ENCODE measurements at regions not wholly inside any gene's neighbourhood (a gene's known extent, or its start where the extent isn't known, plus 50 kb on each side); places are given as distances from the start of the nearest gene placed in this dataset.

GRCh38 chr12:124630791-124631313 lies 63.4 kb upstream of the NCOR2 start:
- no peak for DNase-seq (ENCODE audit: low spot score)

DNA sequence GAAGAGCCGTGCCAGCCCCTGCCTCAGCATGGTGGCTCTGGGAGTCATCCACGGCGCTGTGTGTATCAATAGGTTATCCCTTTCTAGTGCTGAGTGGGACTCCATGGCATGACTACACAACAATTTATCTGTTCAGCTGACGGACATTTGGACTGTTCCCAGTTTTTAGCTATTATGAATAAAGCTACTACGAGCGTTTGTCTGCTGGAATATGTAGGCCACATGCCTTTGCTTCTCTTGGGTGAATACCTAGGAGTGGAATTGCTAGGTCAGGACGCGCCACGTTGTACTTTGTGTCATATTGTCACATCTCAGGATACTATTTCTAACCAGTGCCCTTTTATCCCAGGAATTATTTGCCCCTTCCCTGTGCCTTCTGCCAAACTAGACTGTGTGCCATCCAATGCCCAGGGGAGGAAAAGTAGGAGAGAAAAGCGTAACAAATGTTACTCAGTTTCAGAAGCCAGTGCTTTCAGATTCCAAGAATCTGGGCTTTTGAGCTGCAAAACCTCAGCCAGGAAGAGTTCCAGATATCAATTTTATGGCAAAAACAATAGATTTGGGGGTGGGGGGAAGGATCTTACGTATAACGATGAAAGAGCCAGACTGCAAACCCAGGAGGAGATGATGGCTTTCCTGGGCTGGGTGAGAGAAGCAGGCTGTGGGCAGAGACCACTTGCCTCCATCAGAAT lies 62.5 kb upstream of the NCOR2 start:
- DNase-seq (ENCODE audit: low spot score), result no peak

GRCh38 chr12:124629117-124629516 lies 61.7 kb upstream of the NCOR2 start:
- DNase-seq (ENCODE audit: low spot score), result no peak

DNA sequence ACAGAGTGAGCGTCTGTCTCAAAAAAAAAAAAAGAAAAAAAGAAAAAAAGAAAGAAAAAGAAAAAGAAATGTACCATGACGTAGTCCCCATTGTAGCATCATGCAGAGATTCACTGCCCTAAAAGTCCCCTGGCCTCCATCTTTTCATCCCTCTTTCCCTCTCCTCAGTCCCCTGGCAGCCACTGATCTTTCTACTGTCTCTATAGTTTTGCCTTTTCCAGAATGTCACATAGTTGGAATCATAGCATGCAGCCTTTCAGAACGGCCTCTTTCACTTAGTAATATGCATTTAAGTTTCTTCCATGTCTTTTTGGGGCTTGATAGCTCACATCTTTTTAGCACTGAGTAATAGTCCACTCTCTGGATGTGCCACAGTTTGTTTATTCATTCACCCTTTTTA lies 60.5 kb upstream of the NCOR2 start:
- no peak for DNase-seq (ENCODE audit: low spot score)

- peak; percentile 42 for DNase-seq (ENCODE audit: low spot score)
Measured at GRCh38 chr12:124626971-124627411, 59.6 kb upstream of the NCOR2 start.

GRCh38 chr12:124625867-124626675 lies 58.7 kb upstream of the NCOR2 start:
- no peak for DNase-seq (ENCODE audit: low spot score)

DNA sequence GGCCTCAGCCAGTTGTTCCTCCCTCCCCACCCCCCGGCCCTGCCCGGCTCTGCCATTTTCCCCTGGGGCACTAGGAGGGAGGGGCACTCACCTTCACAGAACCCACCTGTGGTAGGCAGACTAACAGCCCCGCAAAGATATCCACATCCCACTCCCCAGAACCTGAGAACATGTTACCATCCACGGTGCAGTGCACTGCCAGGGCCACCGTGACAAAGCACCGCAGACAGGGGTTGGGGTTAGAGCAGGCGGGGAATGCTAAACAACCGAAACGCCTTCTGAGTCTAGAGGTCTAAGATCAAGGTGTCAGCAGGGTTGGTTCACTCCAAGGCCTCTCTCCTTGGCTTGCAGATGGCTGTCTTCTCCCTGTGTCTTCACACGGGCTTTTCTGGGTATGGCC lies 57.4 kb upstream of the NCOR2 start:
- no peak for DNase-seq (ENCODE audit: low spot score)

DNA sequence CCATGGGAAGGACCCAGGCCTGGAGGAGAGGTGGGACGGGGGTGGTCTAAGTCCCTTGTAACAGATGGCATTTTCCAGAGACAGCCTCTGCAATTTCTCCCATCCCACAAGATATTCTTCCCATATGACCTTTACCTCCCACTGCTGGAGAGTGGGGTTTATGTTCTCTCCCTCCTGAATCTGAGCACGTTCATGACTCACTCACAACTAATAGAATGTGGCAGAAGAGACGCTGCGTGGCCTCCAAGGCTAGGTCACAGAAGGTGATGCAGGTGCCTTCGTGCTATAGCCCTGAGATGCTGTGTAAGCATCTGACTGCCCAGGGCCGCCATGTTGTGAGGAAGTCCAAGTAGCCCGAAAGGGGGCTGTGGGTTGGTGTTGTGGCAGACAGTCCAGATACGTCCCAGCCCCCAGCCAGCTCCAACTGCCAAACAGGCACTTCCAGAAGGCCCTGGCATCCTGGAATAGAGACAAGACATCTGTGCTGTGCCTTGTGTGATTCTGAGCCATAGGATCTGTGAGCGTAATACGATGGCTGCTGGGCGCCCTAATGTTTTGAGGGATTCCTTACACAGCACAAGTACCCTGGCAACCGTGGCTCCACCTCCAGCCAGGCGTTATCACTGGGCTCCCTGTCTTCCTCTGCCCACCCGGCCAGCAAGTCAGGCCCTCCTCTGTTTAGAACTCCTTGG lies 56.1 kb upstream of the NCOR2 start:
- no peak for DNase-seq (ENCODE audit: low spot score)

GRCh38 chr12:124622764-124623163 lies 55.4 kb upstream of the NCOR2 start:
- DNase-seq (ENCODE audit: low spot score), result no peak

DNA sequence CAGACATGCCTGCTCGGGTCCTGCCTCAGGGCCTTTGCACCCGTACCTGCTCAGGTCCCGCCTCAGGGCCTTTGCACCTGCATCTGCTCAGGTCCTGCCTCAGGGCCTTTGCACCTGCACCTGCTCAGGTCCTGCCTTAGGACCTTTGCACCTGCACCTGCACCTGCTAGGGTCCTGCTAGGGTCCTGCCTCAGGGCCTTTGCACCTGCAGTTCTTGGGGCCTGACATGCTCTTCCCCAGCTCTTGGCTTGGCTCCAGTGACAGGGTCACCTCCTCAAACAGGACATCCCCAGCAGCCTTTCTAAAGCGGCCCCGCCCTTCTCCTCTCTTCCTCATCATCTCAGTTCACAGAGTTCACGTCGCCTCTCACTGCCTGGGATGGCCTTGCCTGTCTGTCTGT lies 54.9 kb upstream of the NCOR2 start:
- no peak for DNase-seq (ENCODE audit: low spot score)

- DNase-seq (ENCODE audit: low spot score), result no peak
Measured at GRCh38 chr12:124621296-124621660, 53.9 kb upstream of the NCOR2 start.

DNA sequence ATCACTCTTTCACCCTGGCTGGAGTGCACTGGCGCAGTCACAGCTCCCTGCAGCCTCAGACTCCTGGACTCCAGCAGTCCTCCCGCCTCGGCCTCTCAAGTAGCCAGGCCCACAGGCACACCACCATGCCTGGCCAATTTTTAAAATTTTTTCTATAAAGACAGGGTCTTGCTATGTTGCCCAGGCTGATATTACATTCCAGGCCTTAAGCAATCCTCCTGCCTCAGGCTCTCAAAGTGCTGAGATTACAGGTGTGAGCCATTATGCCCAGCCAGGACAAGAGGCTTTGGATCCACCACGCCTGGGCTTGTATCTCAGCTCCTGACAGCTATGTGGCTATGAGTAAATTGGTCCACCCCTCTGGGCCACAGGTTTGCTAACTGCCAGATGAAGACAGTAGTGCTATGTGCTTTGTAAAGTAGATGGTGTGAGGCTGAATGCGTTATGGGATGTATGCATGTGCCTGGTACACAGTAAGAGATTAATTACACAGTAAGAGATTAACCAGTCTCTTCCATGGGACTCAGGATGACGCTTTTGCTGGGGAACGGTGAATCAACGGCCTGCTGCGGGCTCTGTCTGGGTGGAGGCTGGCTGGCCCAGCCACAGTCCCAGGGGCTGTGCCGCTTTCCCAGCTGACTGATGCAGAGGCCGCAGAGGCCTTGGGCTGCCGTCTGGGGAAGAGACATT lies 53.3 kb upstream of the NCOR2 start:
- DNase-seq (ENCODE audit: low spot score), result no peak

GRCh38 chr12:124618291-124618902 lies 51.0 kb upstream of the NCOR2 start:
- no peak for DNase-seq (ENCODE audit: low spot score)

DNA sequence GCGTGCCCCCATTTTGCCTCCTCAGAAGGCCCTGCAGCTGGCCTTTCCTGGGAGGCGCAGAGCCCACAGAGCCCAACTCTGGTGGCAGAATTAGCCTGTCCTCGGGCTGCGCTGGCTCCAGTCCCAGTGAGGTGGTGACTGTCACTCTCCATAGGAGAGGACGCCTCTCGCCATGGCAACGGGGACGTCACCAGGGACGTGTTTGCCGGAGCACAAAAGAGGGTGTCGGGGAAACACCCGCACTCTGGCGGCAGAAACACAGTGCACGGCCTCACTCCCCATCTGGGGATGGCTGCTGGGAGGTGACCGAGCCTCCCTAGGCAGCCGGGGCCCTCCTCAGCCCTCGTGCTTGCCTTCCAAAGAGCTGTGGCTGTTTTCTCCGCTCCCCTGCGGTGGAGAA lies 50.2 kb upstream of the NCOR2 start:
- peak; percentile 57 for DNase-seq (ENCODE audit: low spot score)

Measured in cerebellar cortex (tissue), 1 donor.